Mesodermal cell (in vitro differentiated cells): ENCODE measurements at regions not wholly inside any gene's neighbourhood (a gene's known extent, or its start where the extent isn't known, plus 50 kb on each side); places are given as distances from the start of the nearest gene placed in this dataset.
A peak's percentile ranks its signal among the peaks of the same experiment; 100 is the strongest.

Experiments
- H3K27ac ChIP-seq: 2 replicates; pipeline ENCODE4 v1.7.0; 2013; ENCODE audit warnings: mild to moderate bottlenecking, low read depth, low read length, moderate library complexity; ENCODE audit not compliant: severe bottlenecking
- H3K36me3 ChIP-seq: 2 replicates; pipeline ENCODE4 v1.7.1; 2013; ENCODE audit warnings: mild to moderate bottlenecking, low read length, moderate library complexity; ENCODE audit not compliant: control insufficient read depth, insufficient read depth
- H3K4me1 ChIP-seq: one replicate; pipeline ENCODE4 v1.7.1; 2013; ENCODE audit warnings: mild to moderate bottlenecking, low read length; ENCODE audit not compliant: insufficient read depth, control insufficient read depth, poor library complexity, severe bottlenecking
- H3K4me3 ChIP-seq: 2 replicates; pipeline ENCODE4 v1.7.0; 2013; ENCODE audit warnings: low read length, control low read depth, mild to moderate bottlenecking; ENCODE audit not compliant: insufficient read depth, poor library complexity, severe bottlenecking; ENCODE audit errors: extremely low read depth
- H3K9me3 ChIP-seq: 2 replicates; pipeline ENCODE4 v1.7.1; 2013; ENCODE audit warnings: mild to moderate bottlenecking, low read length, moderate library complexity; ENCODE audit not compliant: control insufficient read depth
- WGBS, 2 experiments: methylation state at CpG; one replicate each; pipeline ENCODE4 v1.1.5; 2013; ENCODE audit warnings: missing lambda C conversion rate in 2 of 2; ENCODE audit not compliant: insufficient coverage in 2 of 2; 5-methylcytosine and 5-hydroxymethylcytosine counted together

DNA sequence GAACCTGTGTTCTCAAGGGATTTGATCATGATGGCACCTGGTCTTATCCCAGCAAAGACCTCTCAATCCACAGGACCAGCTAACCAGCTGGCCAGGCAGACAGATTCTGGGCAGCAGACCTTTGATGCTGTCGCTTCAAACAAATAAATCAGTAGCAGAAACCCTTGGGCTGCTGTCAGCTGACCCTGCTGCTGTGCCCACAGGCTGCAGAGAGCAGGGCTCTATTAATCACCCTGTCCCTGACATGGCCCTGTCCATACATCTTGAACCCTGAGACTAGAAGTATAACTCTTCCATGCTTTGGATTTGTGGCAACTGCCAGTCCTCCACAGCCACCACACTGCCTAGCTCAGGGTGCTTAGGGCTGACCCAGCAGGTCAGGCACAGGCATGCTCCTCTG is 244.1 kb upstream of the PODXL start:
- Histone ChIP-seq H3K36me3 (no peaks in the 10 kb centered on the region), H3K9me3 (no peaks in the 10 kb centered on the region), H3K4me3 (no peak overlapping the region), H3K4me1 (no peaks in the 10 kb centered on the region), H3K27ac (no peak overlapping the region)
- WGBS, 2 experiments: 83 to 89% methylated on average over 1 of the region's 1 CpG

GRCh38 chr7:131800008-131800407 is 243.6 kb upstream of the PODXL start:
- H3K4me3 ChIP-seq: no peak overlapping the region
- no peaks in the 10 kb centered on the region for H3K36me3 ChIP-seq
- WGBS, 2 experiments: 85 to 86% methylated on average over 6 of the region's 6 CpGs
- no peak overlapping the region for H3K27ac ChIP-seq
- H3K9me3 ChIP-seq: no peaks in the 10 kb centered on the region
- no peaks in the 10 kb centered on the region for H3K4me1 ChIP-seq

DNA sequence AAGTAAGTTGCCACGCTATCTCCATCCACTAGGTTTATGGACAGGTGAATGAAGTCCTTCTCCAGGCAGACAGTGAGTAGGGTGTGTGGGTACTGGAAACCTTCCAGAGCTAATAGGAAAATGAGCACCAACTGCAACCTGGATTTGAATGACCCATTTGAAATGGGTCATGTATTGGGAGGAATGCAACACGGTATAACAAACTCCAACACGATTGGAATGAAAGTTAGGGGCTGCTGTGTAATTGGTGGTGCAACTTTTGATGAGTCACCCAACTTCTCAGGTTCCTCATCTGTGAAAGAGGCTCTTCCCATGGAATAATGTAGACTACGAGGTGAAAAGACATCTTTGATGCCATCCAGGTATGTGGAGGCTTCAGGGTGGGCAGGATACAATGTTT is 241.4 kb upstream of the PODXL start:
- Histone ChIP-seq H3K9me3 (no peaks in the 10 kb centered on the region), H3K27ac (no peak overlapping the region), H3K4me3 (no peak overlapping the region), H3K36me3 (no peaks in the 10 kb centered on the region), H3K4me1 (no peaks in the 10 kb centered on the region)
- 88 to 97% methylated on average over 3 of the region's 4 CpGs for WGBS, 2 experiments

- H3K9me3 ChIP-seq: no peaks in the 10 kb centered on the region
- no peaks in the 10 kb centered on the region for H3K36me3 ChIP-seq
- 95 to 98% methylated on average over 3 to 7 of the region's 10 CpGs for WGBS, 2 experiments
- H3K4me3 ChIP-seq: no peak overlapping the region
- no peaks in the 10 kb centered on the region for H3K4me1 ChIP-seq
- no peak overlapping the region for H3K27ac ChIP-seq
These were observed 239.0 kb upstream of the PODXL start for GRCh38 chr7:131795400-131795799.

- no peak overlapping the region for H3K27ac ChIP-seq
- no peaks in the 10 kb centered on the region for H3K9me3 ChIP-seq
- no peaks in the 10 kb centered on the region for H3K4me1 ChIP-seq
- H3K4me3 ChIP-seq: no peak overlapping the region
- WGBS, 2 experiments: 85 to 90% methylated on average over 3 of the region's 3 CpGs
- H3K36me3 ChIP-seq: no peaks in the 10 kb centered on the region
These were observed 235.9 kb upstream of the PODXL start for GRCh38 chr7:131792311-131792710.

GRCh38 chr7:131787101-131787500 is 230.7 kb upstream of the PODXL start:
- no peaks in the 10 kb centered on the region for H3K36me3 ChIP-seq
- no peak overlapping the region for H3K4me3 ChIP-seq
- no peaks in the 10 kb centered on the region for H3K4me1 ChIP-seq
- no peak overlapping the region for H3K27ac ChIP-seq
- no peaks in the 10 kb centered on the region for H3K9me3 ChIP-seq
- 83 to 100% methylated on average over 1 of the region's 1 CpG for WGBS, 2 experiments

DNA sequence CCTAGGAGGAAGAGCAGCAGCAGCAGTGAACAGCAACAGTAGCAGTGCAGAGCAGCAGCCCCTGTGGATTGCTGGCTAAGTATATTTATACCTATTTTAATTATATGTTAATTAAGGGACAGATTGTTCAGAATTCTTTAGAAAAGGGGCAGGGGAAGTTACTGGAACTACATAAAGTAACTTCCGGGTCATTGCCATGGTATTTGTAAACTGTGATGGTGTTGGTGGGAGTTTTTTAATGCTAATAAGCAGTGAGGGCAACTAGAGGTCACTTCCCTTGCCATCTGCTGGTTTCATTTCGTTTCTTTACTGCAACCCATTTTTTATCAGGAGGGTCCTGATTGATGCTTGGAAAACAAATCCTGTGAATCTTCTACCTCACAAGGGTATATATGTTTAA is 229.8 kb upstream of the PODXL start:
- 80 to 88% methylated on average over 1 to 2 of the region's 2 CpGs for WGBS, 2 experiments
- H3K4me1 ChIP-seq: no peaks in the 10 kb centered on the region
- H3K4me3 ChIP-seq: no peak overlapping the region
- no peak overlapping the region for H3K27ac ChIP-seq
- H3K36me3 ChIP-seq: no peaks in the 10 kb centered on the region
- no peaks in the 10 kb centered on the region for H3K9me3 ChIP-seq

DNA sequence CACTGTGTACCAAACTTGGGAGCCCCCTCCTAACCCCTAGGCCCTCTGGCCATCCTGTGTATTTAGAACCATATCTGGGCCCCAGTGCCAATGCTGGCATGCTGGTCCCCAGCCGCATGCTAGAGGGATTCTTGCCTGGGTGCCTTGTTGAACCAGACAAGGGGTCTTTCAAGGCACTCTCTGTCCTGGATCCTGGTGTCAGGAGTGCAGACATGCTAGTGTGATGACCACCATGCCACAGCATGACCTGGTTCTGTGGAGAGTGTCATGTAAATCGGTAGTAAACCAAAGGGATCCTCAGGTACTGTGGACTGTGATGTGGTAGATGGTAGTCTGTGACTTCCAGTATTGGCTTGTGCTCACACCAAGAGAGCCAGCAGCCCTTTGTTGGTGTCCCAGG is 222.2 kb upstream of the PODXL start:
- Histone ChIP-seq H3K36me3 (no peaks in the 10 kb centered on the region), H3K4me3 (no peak overlapping the region), H3K27ac (no peak overlapping the region), H3K4me1 (peaks cover 6% of the 10 kb centered on the region), H3K9me3 (peaks cover 6% of the 10 kb centered on the region)
- WGBS, 2 experiments: 75 to 88% methylated on average over 2 of the region's 2 CpGs

DNA sequence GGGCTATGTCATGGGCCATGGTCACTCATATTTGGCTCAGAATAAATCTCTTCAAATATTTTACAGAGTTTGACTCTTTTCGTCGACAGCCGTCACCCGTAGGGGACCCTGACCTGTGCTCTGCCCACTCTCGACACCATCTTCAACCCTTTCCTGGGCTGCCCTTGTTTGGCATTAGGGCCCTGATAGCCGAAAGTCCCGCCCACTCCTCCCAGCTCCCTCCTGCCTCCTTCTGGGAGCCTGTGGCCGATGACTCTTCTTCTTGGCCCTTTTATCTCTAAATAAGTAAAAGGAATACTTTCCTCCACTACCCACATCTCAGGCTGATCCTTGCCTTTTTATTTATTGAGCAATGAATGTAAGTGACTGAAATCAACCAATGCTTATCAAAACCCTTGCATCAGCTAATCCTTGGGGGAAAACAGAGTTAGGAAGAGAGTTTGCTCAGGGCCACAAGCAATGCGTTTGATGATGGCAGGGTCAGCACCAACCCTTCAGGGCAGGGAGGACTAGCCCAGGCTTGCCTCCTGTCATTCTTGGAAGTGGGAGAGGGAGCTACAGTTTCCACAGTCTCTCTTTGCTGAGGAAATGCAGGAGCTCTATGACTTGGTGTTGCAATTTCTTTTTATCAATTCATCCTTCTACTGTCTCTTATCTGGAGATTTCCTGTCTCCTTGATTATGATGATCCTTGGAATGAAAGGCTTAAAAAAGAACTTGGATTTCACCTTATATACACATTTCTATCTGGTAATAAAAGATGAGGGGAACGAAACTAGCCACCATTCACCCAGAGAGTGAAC is 218.2 kb upstream of the PODXL start:
- 89% methylated on average over 8 to 9 of the region's 10 CpGs for WGBS, 2 experiments
- Histone ChIP-seq H3K9me3 (peaks cover 6% of the 10 kb centered on the region), H3K36me3 (no peaks in the 10 kb centered on the region), H3K27ac (peak overlapping the region; percentile 18), H3K4me3 (no peak overlapping the region), H3K4me1 (peaks cover 6% of the 10 kb centered on the region)

DNA sequence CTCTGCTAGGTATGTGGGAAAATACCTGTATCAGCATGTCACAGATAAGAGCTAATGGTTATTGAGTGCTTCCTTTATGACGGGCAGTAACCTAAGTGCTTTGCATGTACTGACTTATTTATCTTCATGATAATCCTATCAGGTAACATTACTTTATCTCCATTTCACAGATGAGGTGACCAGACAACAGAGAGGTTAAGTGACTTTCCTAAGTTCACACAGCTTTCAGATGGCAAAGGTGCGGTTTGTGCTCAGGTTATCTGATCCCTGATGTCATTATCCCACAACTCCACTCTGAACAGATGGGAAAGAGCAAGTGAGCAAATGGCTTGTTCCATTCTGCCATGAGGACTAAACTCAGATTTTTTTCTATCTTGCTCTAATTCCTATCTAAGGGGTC is 217.0 kb upstream of the PODXL start:
- no peak overlapping the region for H3K27ac ChIP-seq
- no peaks in the 10 kb centered on the region for H3K36me3 ChIP-seq
- H3K9me3 ChIP-seq: peaks cover 6% of the 10 kb centered on the region
- H3K4me3 ChIP-seq: no peak overlapping the region
- H3K4me1 ChIP-seq: peaks cover 6% of the 10 kb centered on the region
- 85 to 100% methylated on average over 1 to 2 of the region's 2 CpGs for WGBS, 2 experiments

- Histone ChIP-seq H3K27ac (no peak overlapping the region), H3K4me3 (no peak overlapping the region), H3K36me3 (no peaks in the 10 kb centered on the region)
These were observed 212.8 kb upstream of the PODXL start for GRCh38 chr7:131769241-131769640.

More at GRCh38 chr7:131769241-131769640, 212.8 kb upstream of the PODXL start:
- Histone ChIP-seq H3K9me3 (no peaks in the 10 kb centered on the region), H3K4me1 (no peaks in the 10 kb centered on the region)
- 83 to 100% methylated on average over 1 to 2 of the region's 2 CpGs for WGBS, 2 experiments
